Left hindlimb (tissue), 1 donor: ENCODE measurements at regions not wholly inside any gene's neighbourhood (a gene's known extent, or its start where the extent isn't known, plus 50 kb on each side); places are given as distances from the start of the nearest gene placed in this dataset.
"Not testable (repeated sequence)": the region's sequence is repeated elsewhere in the genome, so short reads cannot be mapped to it uniquely, and the experiment has no call there.

Experiments
- DNase-seq: peaks from one replicate; pipeline ENCODE4 v3.0.0-alpha.2; 2018

- no peak for DNase-seq
Measured at GRCh38 chr17:71511266-71511995, 609.4 kb upstream of the SOX9 start.

GRCh38 chr17:71513725-71514124, 607.1 kb upstream of the SOX9 start:
- not testable (repeated sequence) for DNase-seq

- DNase-seq = no peak
Measured at GRCh38 chr17:71516149-71516548, 604.7 kb upstream of the SOX9 start.

GRCh38 chr17:71519285-71519684, 601.5 kb upstream of the SOX9 start:
- no peak for DNase-seq

GRCh38 chr17:71521724-71522123, 599.1 kb upstream of the SOX9 start:
- DNase-seq = no peak

GRCh38 chr17:71522383-71522782, 598.4 kb upstream of the SOX9 start:
- DNase-seq = no peak

- DNase-seq = no peak
Measured at GRCh38 chr17:71527311-71527710, 593.5 kb upstream of the SOX9 start.

GRCh38 chr17:71528210-71528609, 592.6 kb upstream of the SOX9 start:
- DNase-seq = no peak

GRCh38 chr17:71530248-71530647, 590.6 kb upstream of the SOX9 start:
- DNase-seq = no peak

- DNase-seq = no peak
Measured at GRCh38 chr17:71535321-71535720, 585.5 kb upstream of the SOX9 start.

- no peak for DNase-seq
Measured at GRCh38 chr17:71546419-71546818, 574.4 kb upstream of the SOX9 start.

GRCh38 chr17:71547904-71548303, 572.9 kb upstream of the SOX9 start:
- DNase-seq = no peak

GRCh38 chr17:71548540-71549190, 572.2 kb upstream of the SOX9 start:
- no peak for DNase-seq

- DNase-seq = no peak
Measured at GRCh38 chr17:71550675-71551074, 570.1 kb upstream of the SOX9 start.

- DNase-seq = no peak
Measured at GRCh38 chr17:71553381-71553780, 567.4 kb upstream of the SOX9 start.

- DNase-seq = no peak
Measured at GRCh38 chr17:71558901-71559300, 561.9 kb upstream of the SOX9 start.

GRCh38 chr17:71572343-71572742, 548.5 kb upstream of the SOX9 start:
- no peak for DNase-seq

- no peak for DNase-seq
Measured at GRCh38 chr17:71578446-71578845, 542.4 kb upstream of the SOX9 start.

GRCh38 chr17:71580220-71580619, 540.6 kb upstream of the SOX9 start:
- DNase-seq = no peak

GRCh38 chr17:71585540-71585939, 535.3 kb upstream of the SOX9 start:
- no peak for DNase-seq

GRCh38 chr17:71592431-71592830, 528.4 kb upstream of the SOX9 start:
- no peak for DNase-seq

GRCh38 chr17:71593078-71593477, 527.7 kb upstream of the SOX9 start:
- DNase-seq = no peak

- not testable (repeated sequence) for DNase-seq
Measured at GRCh38 chr17:71599583-71599982, 521.2 kb upstream of the SOX9 start.

- no peak for DNase-seq
Measured at GRCh38 chr17:71600137-71600789, 520.6 kb upstream of the SOX9 start.
